Medulla oblongata (tissue), 1 donor: ENCODE measurements at regions not wholly inside any gene's neighbourhood (a gene's known extent, or its start where the extent isn't known, plus 50 kb on each side); places are given as distances from the start of the nearest gene placed in this dataset.

ENCODE experiments used
- DNase-seq: peaks from one replicate; pipeline ENCODE4 v3.0.0-alpha.2; 2015; ENCODE audit errors: extremely low spot score

GRCh38 chr16:86396901-86397311 lies 113.4 kb upstream of the FOXF1 start:
- DNase-seq, result no peak

GRCh38 chr16:86398201-86398600 lies 112.1 kb upstream of the FOXF1 start:
- DNase-seq, result no peak

GRCh38 chr16:86398622-86399021 lies 111.7 kb upstream of the FOXF1 start:
- no peak for DNase-seq

GRCh38 chr16:86401126-86401525 lies 109.2 kb upstream of the FOXF1 start:
- no peak for DNase-seq

- DNase-seq, result no peak
Measured at GRCh38 chr16:86403085-86403484, 107.2 kb upstream of the FOXF1 start.

GRCh38 chr16:86403541-86404163 lies 106.7 kb upstream of the FOXF1 start:
- no peak for DNase-seq

GRCh38 chr16:86404678-86405077 lies 105.6 kb upstream of the FOXF1 start:
- no peak for DNase-seq

GRCh38 chr16:86405319-86405718 lies 105.0 kb upstream of the FOXF1 start:
- no peak for DNase-seq

- DNase-seq, result no peak
Measured at GRCh38 chr16:86406056-86406455, 104.3 kb upstream of the FOXF1 start.

GRCh38 chr16:86408685-86409084 lies 101.6 kb upstream of the FOXF1 start:
- DNase-seq, result no peak

GRCh38 chr16:86410081-86410480 lies 100.2 kb upstream of the FOXF1 start:
- no peak for DNase-seq

GRCh38 chr16:86410529-86410928 lies 99.8 kb upstream of the FOXF1 start:
- DNase-seq, result no peak

GRCh38 chr16:86411897-86412296 lies 98.4 kb upstream of the FOXF1 start:
- no peak for DNase-seq

GRCh38 chr16:86414991-86415740 lies 95.2 kb upstream of the FOXF1 start:
- DNase-seq, result no peak

- no peak for DNase-seq
Measured at GRCh38 chr16:86418981-86419380, 91.3 kb upstream of the FOXF1 start.

GRCh38 chr16:86419518-86419917 lies 90.8 kb upstream of the FOXF1 start:
- DNase-seq, result no peak

GRCh38 chr16:86421995-86422394 lies 88.3 kb upstream of the FOXF1 start:
- DNase-seq, result no peak

GRCh38 chr16:86424398-86424797 lies 85.9 kb upstream of the FOXF1 start:
- no peak for DNase-seq

- no peak for DNase-seq
Measured at GRCh38 chr16:86424985-86425384, 85.3 kb upstream of the FOXF1 start.

GRCh38 chr16:86426063-86426642 lies 84.2 kb upstream of the FOXF1 start:
- no peak for DNase-seq

GRCh38 chr16:86427433-86427851 lies 82.9 kb upstream of the FOXF1 start:
- no peak for DNase-seq

GRCh38 chr16:86428729-86429517 lies 81.4 kb upstream of the FOXF1 start:
- no peak for DNase-seq
